Stimulated activated CD4-positive, alpha-beta T cell treated with anti-CD3 and anti-CD28 coated beads, Interleukin-15, amount 100 ng/mL, for 24 hours (primary cell): ENCODE measurements at regions not wholly inside any gene's neighbourhood (a gene's known extent, or its start where the extent isn't known, plus 50 kb on each side); places are given as distances from the start of the nearest gene placed in this dataset.

ENCODE experiments used
- DNase-seq: peaks from one replicate; pipeline ENCODE4 v3.0.0-alpha.2; 2020

DNA sequence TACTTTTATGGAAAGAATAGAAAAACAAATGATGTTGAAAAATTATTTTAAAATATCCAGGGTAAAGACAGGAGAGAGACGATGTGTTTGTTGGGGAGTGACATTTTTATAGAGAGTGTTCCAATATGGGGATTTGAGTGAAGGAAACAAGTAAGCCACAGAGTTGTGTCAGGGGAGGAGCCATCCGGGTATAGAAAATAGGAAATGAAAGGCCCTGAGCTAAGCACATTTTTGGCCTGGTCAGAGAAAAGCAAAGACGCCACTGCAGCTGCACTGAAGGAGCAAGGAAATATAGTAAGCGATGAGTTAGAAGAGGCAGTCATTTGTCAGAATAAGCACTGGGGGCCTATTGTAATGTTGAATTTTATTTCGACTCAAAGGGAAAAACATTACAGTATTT, 107.3 kb upstream of the ADGRL4 start:
- DNase-seq = no peak

DNA sequence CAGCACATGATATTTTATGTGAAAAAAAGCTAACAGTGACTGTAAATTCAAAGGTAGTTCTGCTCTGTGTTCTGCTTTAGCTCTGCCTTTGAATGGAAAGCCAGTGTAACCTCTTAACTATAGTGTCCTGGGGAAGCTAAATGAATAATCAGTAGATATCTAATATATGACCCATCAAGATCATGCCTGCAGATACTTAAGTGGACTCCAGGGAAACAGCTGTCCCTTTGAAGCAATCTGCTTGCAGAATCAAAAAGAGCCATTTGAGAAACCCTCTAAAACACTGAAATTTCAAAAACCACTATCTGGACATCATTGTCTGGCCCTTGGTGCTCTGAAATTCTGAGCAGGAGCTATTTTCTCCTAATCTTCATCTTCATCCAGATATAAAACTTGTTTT, 104.2 kb upstream of the ADGRL4 start:
- no peak for DNase-seq

DNA sequence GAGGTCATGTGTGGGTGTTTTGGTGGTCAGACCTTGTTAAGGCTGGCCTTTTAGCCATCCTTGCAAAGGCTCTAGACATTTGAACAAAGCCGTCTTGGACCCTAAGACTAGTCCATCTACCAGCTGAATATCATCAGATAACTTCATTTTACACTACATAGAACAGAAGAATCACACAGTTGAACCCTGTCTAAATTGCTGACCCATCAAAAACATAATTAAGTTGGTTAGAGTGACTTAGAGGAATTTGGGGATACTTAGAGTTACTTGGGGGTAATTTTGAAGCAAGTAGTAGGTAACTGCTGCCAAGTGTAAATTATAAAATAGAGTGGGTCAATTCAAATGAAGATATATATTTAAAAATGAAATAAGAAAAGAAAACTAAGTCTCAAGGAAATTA, 102.9 kb upstream of the ADGRL4 start:
- DNase-seq = no peak

DNA sequence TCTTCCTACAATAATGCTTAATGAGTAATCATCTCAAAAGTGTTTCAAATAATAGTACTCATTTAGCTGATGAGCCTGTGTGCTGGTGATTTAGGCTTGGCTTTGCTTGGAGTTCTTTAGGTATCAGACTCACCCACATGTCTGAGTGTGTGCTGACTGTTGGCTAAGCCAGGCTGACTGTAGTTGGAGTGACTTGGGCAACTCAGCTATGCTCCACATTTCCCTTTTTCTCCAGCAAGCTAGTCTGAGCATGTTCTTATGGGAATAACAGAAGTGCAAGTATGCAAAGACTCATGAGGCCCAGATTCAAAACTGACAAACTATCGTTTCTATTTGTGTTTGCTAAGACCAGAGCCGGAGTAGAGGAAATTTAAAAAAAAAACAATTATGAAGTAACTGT, 99.0 kb upstream of the ADGRL4 start:
- DNase-seq = no peak

DNA sequence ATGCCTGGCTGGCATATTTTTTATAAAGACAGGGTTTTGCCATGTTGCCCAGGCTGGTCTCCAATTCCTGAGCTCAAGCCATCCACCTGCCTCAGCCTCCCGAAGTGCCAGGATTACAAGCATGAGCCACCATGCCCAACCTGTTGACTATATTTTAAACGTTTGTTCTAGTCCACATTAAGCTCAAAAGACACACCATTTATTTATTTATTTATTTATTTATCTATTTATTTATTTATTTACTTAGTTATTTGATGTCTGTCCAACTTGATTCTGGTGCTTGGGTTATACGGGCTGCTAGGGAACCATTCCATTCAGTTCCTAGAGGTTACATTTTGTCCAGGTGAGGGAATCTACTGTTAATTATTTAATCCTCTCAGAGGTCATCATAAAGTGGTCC, 98.1 kb upstream of the ADGRL4 start:
- DNase-seq = no peak

DNA sequence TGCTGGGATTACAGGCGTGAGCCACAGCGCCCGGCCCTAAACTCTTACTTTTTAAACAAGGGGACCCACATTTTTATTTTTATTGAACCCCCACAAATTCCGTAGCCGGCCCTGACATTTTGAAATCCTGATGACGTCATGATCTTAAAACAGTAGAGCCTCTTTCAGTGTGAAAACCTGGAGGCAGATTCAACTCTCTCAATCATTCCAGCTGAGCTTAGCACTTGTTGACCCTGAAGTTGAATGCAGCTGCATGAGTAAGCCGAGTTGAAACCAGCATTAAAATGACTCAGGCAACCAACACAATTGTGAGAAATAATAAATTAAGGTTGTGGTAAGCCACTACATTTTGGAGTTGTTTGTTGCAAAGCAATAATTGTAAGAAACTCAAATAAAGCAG, 93.9 kb upstream of the ADGRL4 start:
- no peak for DNase-seq

DNA sequence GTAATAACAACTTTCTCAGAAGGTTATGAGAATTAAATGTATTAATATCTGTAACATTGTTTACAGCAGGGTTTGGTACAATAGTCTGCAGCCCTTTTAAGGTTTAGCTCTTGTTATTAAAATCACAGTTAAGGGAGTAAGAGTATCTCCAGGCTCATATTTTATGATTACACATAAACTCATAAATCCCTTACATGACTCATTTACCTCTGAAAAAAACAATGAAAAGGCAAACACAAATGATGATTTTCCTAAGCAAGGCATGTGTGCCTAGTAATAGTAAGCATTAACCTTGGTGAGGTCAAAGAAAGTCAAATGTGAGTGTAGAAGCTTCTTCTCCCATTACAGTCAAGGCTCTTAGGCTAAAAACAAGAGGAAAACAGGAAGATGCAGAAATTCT, 84.5 kb upstream of the ADGRL4 start:
- DNase-seq = no peak

DNA sequence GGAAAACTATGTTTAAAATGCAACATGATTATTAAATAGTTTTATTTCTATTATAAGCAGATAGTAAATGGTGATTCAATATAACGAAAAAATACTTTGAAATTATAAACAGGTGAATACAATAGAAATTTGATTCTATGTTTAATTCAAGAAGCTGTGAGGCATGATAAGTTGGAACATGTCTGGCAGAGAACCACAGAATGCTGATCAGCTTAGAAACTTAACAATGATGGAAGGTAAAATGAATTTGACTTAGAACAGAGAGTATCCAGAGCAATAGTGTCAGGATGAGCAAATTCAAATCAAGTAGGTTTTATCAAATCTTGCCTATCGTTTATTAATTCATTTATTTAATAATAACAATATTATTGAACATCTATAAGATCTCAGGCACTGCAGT, 83.4 kb upstream of the ADGRL4 start:
- no peak for DNase-seq

DNA sequence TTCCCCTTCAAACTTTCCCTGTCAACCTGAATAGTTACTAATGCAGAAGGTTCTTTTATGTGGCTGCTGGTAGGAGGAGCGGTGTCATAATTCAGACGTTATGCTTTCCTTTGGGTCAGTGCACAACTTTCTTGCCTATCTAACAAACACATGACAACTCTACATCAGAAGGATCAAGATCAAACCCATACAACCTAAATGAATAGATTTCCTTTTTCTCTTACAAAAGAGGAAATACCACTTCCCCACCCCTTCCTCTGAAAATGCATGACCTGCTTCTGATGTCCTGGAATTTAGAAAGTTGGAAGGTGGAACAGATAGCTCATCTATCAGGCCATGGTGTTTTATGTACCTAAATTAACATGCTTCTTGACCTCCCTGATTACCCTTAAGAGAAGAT, 75.7 kb upstream of the ADGRL4 start:
- no peak for DNase-seq

DNA sequence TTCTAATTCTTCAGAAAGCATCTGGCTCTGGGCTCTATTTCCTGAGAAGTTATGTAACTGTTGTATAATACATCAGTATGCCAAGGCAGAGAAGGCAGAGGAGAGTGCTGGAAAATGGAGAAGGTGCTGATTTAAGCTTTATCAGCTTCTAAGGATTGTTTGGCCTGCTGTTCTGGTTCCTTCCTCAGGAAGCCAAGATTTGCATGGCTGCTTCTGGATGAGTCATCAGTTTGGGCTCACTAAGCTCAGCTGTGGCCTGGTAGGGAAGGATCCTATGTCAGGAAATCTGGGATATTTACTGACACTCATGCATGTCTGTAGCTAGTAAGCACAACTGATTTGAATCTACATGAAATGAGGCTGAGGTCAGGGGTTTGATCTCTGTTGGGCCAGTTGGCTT, 73.2 kb upstream of the ADGRL4 start:
- DNase-seq = no peak

DNA sequence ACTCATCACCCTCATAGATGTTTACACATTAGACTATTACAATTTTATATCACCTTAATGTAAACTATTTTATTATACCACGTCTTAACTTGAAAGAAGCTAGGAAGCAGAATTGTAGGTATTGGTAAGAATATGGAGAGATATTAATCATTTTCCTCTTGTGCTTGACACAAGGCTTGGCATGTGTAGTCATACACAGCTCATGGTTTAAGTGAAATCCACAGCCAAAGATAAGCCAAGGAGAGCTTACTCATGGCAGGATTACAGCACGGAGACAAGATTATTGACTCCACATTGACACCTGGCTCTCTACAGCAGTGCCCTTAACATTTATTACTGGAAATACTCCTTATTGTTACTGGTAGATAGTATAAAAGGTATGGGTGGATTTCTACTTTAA, 68.4 kb upstream of the ADGRL4 start:
- no peak for DNase-seq

DNA sequence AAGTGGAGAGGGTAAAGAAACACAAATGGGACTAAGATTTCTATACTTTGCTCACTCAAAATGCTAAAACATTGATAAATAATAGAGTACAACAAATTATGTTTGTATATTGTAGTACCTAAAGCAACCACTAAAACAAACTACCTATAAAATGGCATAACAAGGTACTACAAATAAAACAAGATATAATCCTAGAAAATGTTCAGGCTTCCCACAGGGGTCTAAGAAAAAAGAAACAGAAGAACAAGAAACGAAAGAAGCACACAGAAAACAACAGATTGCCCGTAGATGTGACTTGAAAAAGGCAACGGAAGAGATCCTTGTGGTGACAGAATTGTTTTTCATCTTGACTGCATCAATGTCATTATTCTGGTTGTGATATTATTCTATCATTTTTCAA, 63.3 kb upstream of the ADGRL4 start:
- no peak for DNase-seq

DNA sequence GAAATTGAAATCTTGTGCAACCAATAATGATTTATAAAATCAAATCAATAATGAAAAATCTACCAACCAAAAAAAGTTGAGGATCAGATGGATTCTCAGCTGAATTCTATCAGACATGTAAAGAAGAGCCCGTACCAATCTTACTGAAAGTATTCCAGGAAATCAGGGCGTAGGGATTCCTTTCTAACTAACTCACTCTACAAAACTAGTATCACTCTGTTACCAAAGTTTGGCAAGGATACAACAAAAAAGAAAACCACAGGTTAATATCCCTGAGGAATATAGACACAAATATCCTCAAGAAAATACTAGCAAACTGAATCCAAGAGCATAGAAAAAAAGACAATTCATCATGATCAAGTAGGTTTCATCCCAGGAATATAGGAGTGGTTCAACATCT, 52.8 kb upstream of the ADGRL4 start:
- no peak for DNase-seq
